ENCODE measurements at regions not wholly inside any gene's neighbourhood (a gene's known extent, or its start where the extent isn't known, plus 50 kb on each side); places are given as distances from the start of the nearest gene placed in this dataset.

DNA sequence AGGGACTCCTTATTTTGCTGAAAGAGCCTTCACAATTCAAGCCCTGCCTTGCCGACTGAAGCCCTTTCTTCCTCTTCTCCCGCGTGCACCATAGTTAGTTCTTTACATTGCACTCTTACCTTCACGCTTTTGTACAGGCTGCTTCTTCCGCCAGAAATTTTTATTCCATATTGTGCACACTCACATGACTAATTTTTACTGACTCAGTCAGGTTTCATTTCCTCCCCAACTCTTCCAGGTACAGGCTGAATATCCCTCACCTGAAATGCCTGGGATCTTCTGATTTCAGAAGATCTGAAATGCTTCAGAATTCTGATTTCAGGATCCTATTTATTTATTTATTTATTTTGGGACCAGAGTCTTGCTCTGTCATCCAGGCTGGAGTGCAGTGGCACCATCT lies 172.8 kb downstream of the ZNF281 start:
- no peaks in the 10 kb centered on the region for H3K36me3 ChIP-seq
- 93% methylated on average over 5 of the region's 5 CpGs for WGBS, 2 donors (ENCODE audit: low coverage in 1 of 2)

GRCh38 chr1:200234938-200235337 lies 174.9 kb downstream of the ZNF281 start:
- WGBS, 2 donors (ENCODE audit: low coverage in 1 of 2): 92 to 94% methylated on average over 2 of the region's 2 CpGs
- Histone ChIP-seq H3K9me3 (no peaks in the 10 kb centered on the region), H3K36me3 (no peaks in the 10 kb centered on the region), H3K27ac (no peak overlapping the region), H3K4me1 (no peaks in the 10 kb centered on the region), H3K27me3 (no peaks in the 10 kb centered on the region), H3K4me3 (no peak overlapping the region)
- ATAC-seq: no peak
- TF ChIP-seq CTCF (IDR thresholded peaks at IDR 0.05): no peak
- TF ChIP-seq EP300 (IDR thresholded peaks at IDR 0.05): no peak
- TF ChIP-seq POLR2AphosphoS5 (IDR thresholded peaks at IDR 0.05): no peak
- TF ChIP-seq POLR2A (IDR thresholded peaks at IDR 0.05): no peak

More for the DNA sequence above, 172.8 kb downstream of the ZNF281 start:
- ATAC-seq: no peak
- Histone ChIP-seq H3K27ac (no peak overlapping the region), H3K4me1 (peaks cover 0 to 3% (median 0%) of the 10 kb centered on the region in 3 donors), H3K27me3 (no peaks in the 10 kb centered on the region), H3K9me3 (no peaks in the 10 kb centered on the region), H3K4me3 (no peak overlapping the region)
- TF ChIP-seq POLR2A (IDR thresholded peaks at IDR 0.05) (no peak), CTCF (IDR thresholded peaks at IDR 0.05) (no peak), EP300 (IDR thresholded peaks at IDR 0.05) (no peak), POLR2AphosphoS5 (IDR thresholded peaks at IDR 0.05) (no peak)

DNA sequence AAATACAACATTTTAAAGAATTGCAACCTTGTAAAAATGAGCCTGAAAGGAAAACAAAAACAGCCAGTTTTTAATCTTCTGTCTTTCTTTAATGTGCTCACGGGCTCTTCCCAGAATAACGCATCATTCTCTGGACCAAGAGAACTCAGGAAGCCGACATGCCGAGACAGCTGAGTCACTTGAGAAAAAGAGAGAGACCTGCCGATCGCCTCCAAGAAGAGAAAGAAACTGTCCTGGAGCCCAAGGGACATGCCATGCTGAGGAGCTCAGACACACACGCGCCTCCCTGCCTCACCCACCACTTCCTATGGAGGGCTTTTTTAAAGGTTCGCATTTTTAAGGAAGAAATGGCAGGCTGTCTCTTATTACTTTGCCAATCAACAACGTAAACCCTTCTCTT lies 176.4 kb downstream of the ZNF281 start:
- WGBS, 2 donors (ENCODE audit: low coverage in 1 of 2): 61 to 81% methylated on average over 8 to 10 of the region's 10 CpGs
- H3K4me3 ChIP-seq: no peak overlapping the region
- H3K36me3 ChIP-seq: no peaks in the 10 kb centered on the region
- TF ChIP-seq POLR2A (IDR thresholded peaks at IDR 0.05): no peak
- peak overlapping the region in 1 of 4 donors; percentile 18 for H3K27ac ChIP-seq
- no peaks in the 10 kb centered on the region for H3K9me3 ChIP-seq
- no peaks in the 10 kb centered on the region for H3K4me1 ChIP-seq
- no peaks in the 10 kb centered on the region for H3K27me3 ChIP-seq
- no peak for ATAC-seq

GRCh38 chr1:200231787-200232231 lies 178.0 kb downstream of the ZNF281 start:
- TF ChIP-seq POLR2AphosphoS5 (IDR thresholded peaks at IDR 0.05): no peak
- H3K27me3 ChIP-seq: no peaks in the 10 kb centered on the region
- ATAC-seq: no peak
- H3K4me3 ChIP-seq: no peak overlapping the region
- peak overlapping the region in 2 of 4 donors; percentile 19 to 40 for H3K27ac ChIP-seq
- no peaks in the 10 kb centered on the region for H3K36me3 ChIP-seq
- H3K4me1 ChIP-seq: no peaks in the 10 kb centered on the region
- WGBS, 2 donors (ENCODE audit: low coverage in 1 of 2): 42 to 50% methylated on average over 1 of the region's 1 CpG
- H3K9me3 ChIP-seq: no peaks in the 10 kb centered on the region

DNA sequence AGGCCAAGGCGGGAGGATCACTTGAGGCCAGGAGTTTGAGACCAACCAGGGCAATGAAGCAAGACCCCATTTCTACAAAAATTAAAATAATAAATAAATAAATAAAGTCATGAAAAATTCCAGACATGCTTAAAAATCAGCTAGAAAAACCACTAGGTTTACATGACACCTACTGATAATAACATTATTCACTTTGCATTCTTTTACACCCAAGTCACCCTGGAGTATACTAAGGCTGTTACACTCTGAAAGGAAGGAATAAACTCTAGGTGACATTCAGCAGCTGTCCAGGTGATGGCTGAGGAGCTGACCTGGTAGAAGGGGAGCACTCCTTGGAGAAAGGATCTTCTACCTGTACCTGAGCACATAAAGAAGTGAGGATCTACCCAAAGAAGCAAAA lies 179.2 kb downstream of the ZNF281 start:
- no peaks in the 10 kb centered on the region for H3K27me3 ChIP-seq
- no peaks in the 10 kb centered on the region for H3K9me3 ChIP-seq
- H3K36me3 ChIP-seq: no peaks in the 10 kb centered on the region
- H3K4me1 ChIP-seq: no peaks in the 10 kb centered on the region
- H3K4me3 ChIP-seq: no peak overlapping the region
- no peak for ATAC-seq
- WGBS, 2 donors (ENCODE audit: low coverage in 1 of 2): 89 to 100% methylated on average over 1 of the region's 1 CpG
- TF ChIP-seq POLR2A (IDR thresholded peaks at IDR 0.05) (no peak), CTCF (IDR thresholded peaks at IDR 0.05) (no peak), EP300 (IDR thresholded peaks at IDR 0.05) (no peak), POLR2AphosphoS5 (IDR thresholded peaks at IDR 0.05) (no peak)
- no peak overlapping the region for H3K27ac ChIP-seq

- WGBS, 2 donors (ENCODE audit: low coverage in 1 of 2): 56 to 67% methylated on average over 3 to 4 of the region's 4 CpGs
- H3K9me3 ChIP-seq: no peaks in the 10 kb centered on the region
- no peaks in the 10 kb centered on the region for H3K27me3 ChIP-seq
- H3K4me1 ChIP-seq: no peaks in the 10 kb centered on the region
- H3K27ac ChIP-seq: no peak overlapping the region
- H3K4me3 ChIP-seq: no peak overlapping the region
- TF ChIP-seq EP300 (IDR thresholded peaks at IDR 0.05) (no peak), POLR2AphosphoS5 (IDR thresholded peaks at IDR 0.05) (no peak), CTCF (IDR thresholded peaks at IDR 0.05) (no peak), POLR2A (IDR thresholded peaks at IDR 0.05) (no peak)
- H3K36me3 ChIP-seq: no peaks in the 10 kb centered on the region
- ATAC-seq: no peak
These were observed 181.3 kb downstream of the ZNF281 start for GRCh38 chr1:200228486-200228885.
